Breast epithelium (tissue), 4 donors: ENCODE measurements at regions not wholly inside any gene's neighbourhood (a gene's known extent, or its start where the extent isn't known, plus 50 kb on each side); places are given as distances from the start of the nearest gene placed in this dataset.

Experiments
- DNase-seq, 2 donors: peaks; one replicate each; pipeline ENCODE4 v3.0.0-alpha.2; 2019; ENCODE audit warnings: low spot score in 2 of 2
- H3K27ac ChIP-seq, 2 donors: fragments of 200-600 bp; sonication (generic) in 1 of 2; one replicate each; pipeline ENCODE4 v1.5.1; 2016 to 2019; ENCODE audit warnings: mild to moderate bottlenecking in 1 of 2
- H3K27me3 ChIP-seq, 2 donors: fragments of 200-600 bp; sonication (generic) in 1 of 2; one replicate each; pipeline versions ENCODE4 v1.5.1 to v1.6.0; 2017 to 2019; ENCODE audit warnings: control low read depth in 1 of 2, mild to moderate bottlenecking in 1 of 2
- H3K36me3 ChIP-seq: fragments of 200-600 bp; one replicate; pipeline ENCODE4 v1.5.1; 2019
- H3K4me1 ChIP-seq, 2 donors: fragments of 200-600 bp; sonication (generic); one replicate each; pipeline ENCODE4 v1.5.1; 2016 to 2019; ENCODE audit warnings: control low read depth in 1 of 2
- H3K4me3 ChIP-seq, 3 donors: fragments of 200-600 bp; sonication (generic); 1 replicate in 2 of 3; 2 replicates in 1 of 3; pipeline ENCODE4 v1.5.1; 2016 to 2019; ENCODE audit warnings: mild to moderate bottlenecking in 3 of 3, moderate library complexity in 2 of 3
- H3K9me3 ChIP-seq, 2 donors: fragments of 200-600 bp; sonication (generic) in 1 of 2; one replicate each; pipeline ENCODE4 v1.5.1; 2016 to 2019; ENCODE audit warnings: control low read depth in 1 of 2
- CTCF ChIP-seq, 3 donors: fragments of 450-650 bp; IDR thresholded peaks; one replicate each; pipeline ENCODE4 v1.5.1; 2016 to 2017; ENCODE audit warnings: antibody characterized with exemption in 3 of 3, mild to moderate bottlenecking in 3 of 3, moderate library complexity in 3 of 3
- POLR2A ChIP-seq: fragments of 450-650 bp; IDR thresholded peaks from one replicate; pipeline ENCODE4 v1.6.1; 2016; ENCODE audit warnings: antibody characterized with exemption, mild to moderate bottlenecking, moderate library complexity
- POLR2AphosphoS5 ChIP-seq, 3 donors: sonication (generic); formaldehyde crosslinking; IDR thresholded peaks; one replicate each; pipeline ENCODE4 v1.6.1; 2017; ENCODE audit warnings: antibody characterized with exemption in 3 of 3
- intact Hi-C: fragments of 100-400 bp; cut with DNase I; formaldehyde crosslinking; loops from one replicate; pipeline ENCODE4 v1.15.1; 2023; ENCODE audit warnings: low total_unique reads

- H3K27me3 ChIP-seq = no peaks in the 10 kb centered on the region
- intact Hi-C loops = no loop called here
- H3K36me3 ChIP-seq = no peaks in the 10 kb centered on the region
- H3K4me3 ChIP-seq = no peak overlapping the region
- H3K9me3 ChIP-seq = no peaks in the 10 kb centered on the region
- no peak overlapping the region for H3K27ac ChIP-seq
- DNase-seq = no peak
- no peaks in the 10 kb centered on the region for H3K4me1 ChIP-seq
- TF ChIP-seq CTCF (IDR thresholded peaks at IDR 0.05) = no peak
- TF ChIP-seq POLR2AphosphoS5 (IDR thresholded peaks at IDR 0.05) = no peak
- no peak for TF ChIP-seq POLR2A
Measured at GRCh38 chr1:25088180-25088701, 144.1 kb downstream of the SYF2 start.

GRCh38 chr1:25086518-25087079 is 145.7 kb downstream of the SYF2 start:
- Histone ChIP-seq H3K27ac (no peak overlapping the region), H3K4me1 (no peaks in the 10 kb centered on the region), H3K4me3 (no peak overlapping the region), H3K36me3 (no peaks in the 10 kb centered on the region), H3K27me3 (no peaks in the 10 kb centered on the region), H3K9me3 (no peaks in the 10 kb centered on the region)
- no peak for TF ChIP-seq CTCF (IDR thresholded peaks at IDR 0.05)
- TF ChIP-seq POLR2A = no peak
- TF ChIP-seq POLR2AphosphoS5 (IDR thresholded peaks at IDR 0.05) = no peak
- intact Hi-C loops = no loop called here
- DNase-seq = no peak

GRCh38 chr1:25084407-25084806 is 147.9 kb downstream of the SYF2 start:
- DNase-seq = no peak
- H3K9me3 ChIP-seq = no peaks in the 10 kb centered on the region
- no peak overlapping the region for H3K4me3 ChIP-seq
- H3K27ac ChIP-seq = no peak overlapping the region
- TF ChIP-seq CTCF (IDR thresholded peaks at IDR 0.05) (no peak), POLR2AphosphoS5 (IDR thresholded peaks at IDR 0.05) (no peak), POLR2A (no peak)
- H3K4me1 ChIP-seq = no peaks in the 10 kb centered on the region
- H3K36me3 ChIP-seq = no peaks in the 10 kb centered on the region
- no peaks in the 10 kb centered on the region for H3K27me3 ChIP-seq
- intact Hi-C loops = no loop called here

GRCh38 chr1:25083481-25084345 is 148.6 kb downstream of the SYF2 start:
- no peaks in the 10 kb centered on the region for H3K4me1 ChIP-seq
- no peak for DNase-seq
- H3K9me3 ChIP-seq = no peaks in the 10 kb centered on the region
- intact Hi-C loops = no loop called here
- no peak overlapping the region for H3K27ac ChIP-seq
- H3K4me3 ChIP-seq = no peak overlapping the region
- no peaks in the 10 kb centered on the region for H3K27me3 ChIP-seq
- no peak for TF ChIP-seq POLR2A
- no peak for TF ChIP-seq POLR2AphosphoS5 (IDR thresholded peaks at IDR 0.05)
- no peak for TF ChIP-seq CTCF (IDR thresholded peaks at IDR 0.05)
- H3K36me3 ChIP-seq = no peaks in the 10 kb centered on the region

- no peak overlapping the region for H3K4me3 ChIP-seq
- DNase-seq = no peak
- H3K4me1 ChIP-seq = no peaks in the 10 kb centered on the region
- no peaks in the 10 kb centered on the region for H3K9me3 ChIP-seq
- intact Hi-C loops = no loop called here
- no peak for TF ChIP-seq CTCF (IDR thresholded peaks at IDR 0.05)
- no peak for TF ChIP-seq POLR2AphosphoS5 (IDR thresholded peaks at IDR 0.05)
- TF ChIP-seq POLR2A = no peak
- H3K27ac ChIP-seq = no peak overlapping the region
- H3K36me3 ChIP-seq = no peaks in the 10 kb centered on the region
- no peaks in the 10 kb centered on the region for H3K27me3 ChIP-seq
Measured at GRCh38 chr1:25082995-25083394, 149.3 kb downstream of the SYF2 start.
